Esophagus squamous epithelium (tissue), 5 donors: ENCODE measurements at regions not wholly inside any gene's neighbourhood (a gene's known extent, or its start where the extent isn't known, plus 50 kb on each side); places are given as distances from the start of the nearest gene placed in this dataset.

Experiments used
- DNase-seq: peaks from one replicate; lab custom pipeline; 2025; lab: John Stamatoyannopoulos, UW
- H3K27ac ChIP-seq, 4 donors: fragments of 200-600 bp; sonication (generic); one replicate each; pipeline ENCODE4 v1.5.1; 2016 to 2019; ENCODE audit warnings: mild to moderate bottlenecking in 1 of 4
- H3K27me3 ChIP-seq, 4 donors: fragments of 200-600 bp; sonication (generic); 1 replicate in 3 of 4; 2 replicates in 1 of 4; pipeline versions ENCODE4 v1.5.1 to v1.6.0; 2017 to 2021; ENCODE audit warnings: antibody characterized with exemption in 1 of 4
- H3K36me3 ChIP-seq, 3 donors: fragments of 200-600 bp; sonication (generic); one replicate each; pipeline ENCODE4 v1.5.1; 2016 to 2019
- H3K4me1 ChIP-seq, 3 donors: fragments of 200-600 bp; sonication (generic); one replicate each; pipeline ENCODE4 v1.5.1; 2017 to 2019
- H3K4me3 ChIP-seq, 4 donors: fragments of 200-600 bp; sonication (generic); 1 replicate in 3 of 4; 2 replicates in 1 of 4; pipeline ENCODE4 v1.5.1; 2016 to 2019; ENCODE audit warnings: mild to moderate bottlenecking in 2 of 4, moderate library complexity in 1 of 4
- H3K9me3 ChIP-seq, 3 donors: fragments of 200-600 bp; sonication (generic); one replicate each; pipeline ENCODE4 v1.5.1; 2016 to 2019
- CTCF ChIP-seq, 6 experiments: fragments of 450-650 bp in 4 of 6; fragments of 200-600 bp in 2 of 6; sonication (generic) in 2 of 6; IDR thresholded peaks; one replicate each; pipeline ENCODE4 v1.5.1; 2016 to 2019; ENCODE audit warnings: antibody characterized with exemption in 6 of 6, mild to moderate bottlenecking in 4 of 6, moderate library complexity in 4 of 6
- POLR2A ChIP-seq, 4 donors: fragments of 450-650 bp; IDR thresholded peaks; one replicate each; pipeline ENCODE4 v1.6.1; 2017; ENCODE audit warnings: antibody characterized with exemption in 4 of 4, mild to moderate bottlenecking in 4 of 4, moderate library complexity in 3 of 4
- WGBS, 2 donors: methylation state at CpG; one replicate each; pipeline ENCODE4 v1.1.5; 2018; 5-methylcytosine and 5-hydroxymethylcytosine counted together
- intact Hi-C: fragments of 100-400 bp; cut with DNase I; formaldehyde crosslinking; loops from one replicate; pipeline ENCODE4 v1.15.0; 2022
- donor health status: DM: yes; HTN: yes; CAD: no.

- 81 to 90% methylated on average over 5 of the region's 5 CpGs for whole genome bisulfite sequencing, 2 donors
- H3K27me3 ChIP-seq = no peaks in the 10 kb centered on the region
- intact Hi-C loops = no loop called here
- no peak for TF ChIP-seq POLR2A (IDR thresholded peaks at IDR 0.05)
- TF ChIP-seq CTCF (IDR thresholded peaks at IDR 0.05) = no peak
- DNase-seq = no peak
- H3K4me3 ChIP-seq = no peak overlapping the region
- H3K4me1 ChIP-seq = no peaks in the 10 kb centered on the region
- no peak overlapping the region for H3K27ac ChIP-seq
- peaks cover 0 to 46% (median 0%) of the 10 kb centered on the region in 3 donors for H3K36me3 ChIP-seq
- H3K9me3 ChIP-seq = peaks cover 0 to 3% (median 0%) of the 10 kb centered on the region in 3 donors
Observed at GRCh38 chr14:71675900-71676287, 256.3 kb upstream of the RGS6 start.

- H3K9me3 ChIP-seq = peaks cover 0 to 3% (median 0%) of the 10 kb centered on the region in 3 donors
- intact Hi-C loops = no loop called here
- whole genome bisulfite sequencing, 2 donors = 88 to 93% methylated on average over 9 to 10 of the region's 10 CpGs
- no peak overlapping the region for H3K27ac ChIP-seq
- TF ChIP-seq CTCF (IDR thresholded peaks at IDR 0.05) (no peak), POLR2A (IDR thresholded peaks at IDR 0.05) (no peak)
- no peak overlapping the region for H3K4me3 ChIP-seq
- H3K36me3 ChIP-seq = peaks cover 0 to 28% (median 0%) of the 10 kb centered on the region in 3 donors
- DNase-seq = no peak
- H3K4me1 ChIP-seq = no peaks in the 10 kb centered on the region
- H3K27me3 ChIP-seq = no peaks in the 10 kb centered on the region
Observed at GRCh38 chr14:71680736-71681387, 251.4 kb upstream of the RGS6 start.

GRCh38 chr14:71682337-71682736, 249.9 kb upstream of the RGS6 start:
- H3K27me3 ChIP-seq = no peaks in the 10 kb centered on the region
- H3K4me1 ChIP-seq = no peaks in the 10 kb centered on the region
- H3K9me3 ChIP-seq = peaks cover 0 to 3% (median 0%) of the 10 kb centered on the region in 3 donors
- DNase-seq = no peak
- peaks cover 0 to 29% (median 0%) of the 10 kb centered on the region in 3 donors for H3K36me3 ChIP-seq
- no peak for TF ChIP-seq CTCF (IDR thresholded peaks at IDR 0.05)
- no peak for TF ChIP-seq POLR2A (IDR thresholded peaks at IDR 0.05)
- intact Hi-C loops = no loop called here
- H3K4me3 ChIP-seq = no peak overlapping the region
- peak overlapping the region in 2 of 4 donors; percentile 7 to 25 for H3K27ac ChIP-seq
- WGBS, 2 donors = 73 to 74% methylated on average over 3 of the region's 3 CpGs

- WGBS, 2 donors = 97 to 100% methylated on average over 7 to 15 of the region's 15 CpGs
- Histone ChIP-seq H3K27me3 (no peaks in the 10 kb centered on the region), H3K9me3 (no peaks in the 10 kb centered on the region), H3K4me3 (no peak overlapping the region), H3K4me1 (no peaks in the 10 kb centered on the region), H3K27ac (no peak overlapping the region), H3K36me3 (peaks cover 0 to 36% (median 0%) of the 10 kb centered on the region in 3 donors)
- no peak for DNase-seq
- intact Hi-C loops = no loop called here
- no peak for TF ChIP-seq POLR2A (IDR thresholded peaks at IDR 0.05)
- TF ChIP-seq CTCF (IDR thresholded peaks at IDR 0.05) = no peak
Observed at GRCh38 chr14:71684323-71684722, 247.9 kb upstream of the RGS6 start.

GRCh38 chr14:71686677-71687076, 245.6 kb upstream of the RGS6 start:
- Histone ChIP-seq H3K36me3 (peaks cover 0 to 54% (median 0%) of the 10 kb centered on the region in 3 donors), H3K4me3 (no peak overlapping the region), H3K27me3 (no peaks in the 10 kb centered on the region), H3K9me3 (no peaks in the 10 kb centered on the region), H3K4me1 (no peaks in the 10 kb centered on the region), H3K27ac (peak overlapping the region in 1 of 4 donors; percentile 45)
- intact Hi-C loops = no loop called here
- TF ChIP-seq POLR2A (IDR thresholded peaks at IDR 0.05) (no peak), CTCF (IDR thresholded peaks at IDR 0.05) (no peak)
- no peak for DNase-seq
- 73 to 91% methylated on average over 3 to 5 of the region's 5 CpGs for WGBS, 2 donors
